HG02970 (cell line): ENCODE measurements at regions not wholly inside any gene's neighbourhood (a gene's known extent, or its start where the extent isn't known, plus 50 kb on each side); places are given as distances from the start of the nearest gene placed in this dataset.

ENCODE experiments used
- ATAC-seq: cut with Tn5 transposase; IDR thresholded peaks from one replicate; pipeline ENCODE4 v1.9.1; 2021; ENCODE audit warnings: mild to moderate bottlenecking, moderate library complexity, moderate number of reproducible peaks; ENCODE audit not compliant: unreplicated experiment, low FRiP score

GRCh38 chr16:74183601-74184360 lies 112.8 kb upstream of the PSMD7 start:
- ATAC-seq = no peak

- ATAC-seq = no peak
Measured at GRCh38 chr16:74169687-74170376, 126.8 kb upstream of the PSMD7 start.

- no peak for ATAC-seq
Measured at GRCh38 chr16:74169066-74169465, 127.5 kb upstream of the PSMD7 start.

GRCh38 chr16:74168445-74168844 lies 128.2 kb upstream of the PSMD7 start:
- no peak for ATAC-seq

GRCh38 chr16:74166456-74166855 lies 130.2 kb upstream of the PSMD7 start:
- ATAC-seq = no peak

DNA sequence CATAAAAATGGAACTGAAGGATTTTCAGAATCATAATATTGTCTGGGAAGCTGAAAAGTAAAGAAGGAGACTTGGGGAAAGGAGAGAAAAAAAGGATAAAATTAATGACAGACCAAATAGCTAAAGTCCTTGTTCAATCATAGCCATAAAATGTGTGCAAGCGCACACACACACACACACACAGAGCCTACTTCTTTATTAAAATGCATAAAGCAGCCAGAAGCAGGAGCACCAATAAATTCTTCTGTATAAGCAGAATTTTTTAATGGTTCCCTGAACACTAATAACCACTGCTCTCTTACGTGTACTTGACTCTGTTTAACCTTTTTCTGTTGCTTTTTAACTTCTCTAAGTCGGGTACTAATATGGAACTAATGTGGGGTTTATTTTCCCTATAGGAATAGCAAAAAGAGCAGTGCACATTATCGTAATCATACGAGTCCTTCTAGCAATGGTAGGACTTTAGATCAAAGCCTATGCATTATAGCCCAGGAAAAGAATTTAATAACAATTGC lies 131.0 kb upstream of the PSMD7 start:
- ATAC-seq = no peak

GRCh38 chr16:74160759-74161158 lies 135.9 kb upstream of the PSMD7 start:
- no peak for ATAC-seq

DNA sequence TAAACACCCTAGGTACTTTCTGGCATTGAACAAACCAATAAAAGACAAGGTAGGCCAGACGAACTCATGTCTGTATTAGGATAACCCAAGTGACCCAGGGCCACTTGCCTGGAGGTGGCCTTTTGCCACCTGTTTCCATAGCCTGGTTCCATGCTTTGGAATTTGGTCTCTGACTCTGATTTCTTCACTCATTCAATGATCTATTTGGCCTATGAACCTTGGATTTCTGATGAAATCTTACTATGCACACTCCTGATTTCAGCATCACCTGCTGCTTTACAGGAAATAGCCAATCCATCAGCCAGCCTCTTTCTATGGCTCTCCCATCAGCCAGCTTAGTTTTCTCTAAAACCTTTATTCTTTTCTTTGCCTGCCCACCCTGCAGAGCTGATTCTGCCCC lies 142.8 kb upstream of the PSMD7 start:
- no peak for ATAC-seq

GRCh38 chr16:74146643-74147042 lies 150.0 kb upstream of the PSMD7 start:
- no peak for ATAC-seq

GRCh38 chr16:74143171-74143570 lies 153.4 kb upstream of the PSMD7 start:
- no peak for ATAC-seq

DNA sequence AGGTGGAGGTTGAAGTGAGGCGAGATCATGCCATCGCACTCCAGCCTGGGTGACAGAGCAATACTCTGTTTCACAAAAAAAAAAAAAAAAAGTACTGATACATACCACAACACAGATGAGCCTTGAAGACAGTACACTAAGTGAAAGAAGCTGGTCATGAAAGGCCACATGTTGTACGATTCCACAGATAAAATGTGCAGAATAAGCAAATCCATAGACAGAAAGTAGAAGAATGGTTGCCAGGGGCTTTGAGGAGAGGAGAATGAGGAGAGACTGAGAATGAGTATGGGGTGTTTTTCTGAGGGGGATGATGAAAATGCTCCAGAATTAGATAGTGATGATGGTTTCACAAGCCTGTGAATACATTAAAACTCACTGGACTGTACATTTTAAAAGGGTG lies 155.6 kb upstream of the PSMD7 start:
- ATAC-seq = no peak

DNA sequence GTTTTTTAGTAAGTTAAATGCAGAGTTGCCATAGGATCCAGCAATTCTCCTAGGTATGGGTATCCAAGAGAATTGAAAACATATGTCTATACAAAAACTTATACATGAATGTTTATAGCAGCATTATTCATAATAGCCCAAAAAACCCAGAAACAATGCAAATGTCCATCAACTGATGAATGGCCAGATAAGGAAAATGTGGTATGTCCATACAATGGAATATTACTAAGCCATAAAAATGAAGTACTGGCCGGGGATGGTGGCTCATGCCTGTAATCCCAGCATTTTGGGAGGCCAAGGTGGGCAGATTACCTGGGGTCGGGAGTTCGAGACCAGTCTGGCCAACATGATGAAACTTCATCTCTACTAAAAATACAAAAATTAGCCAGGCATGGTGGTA lies 156.1 kb upstream of the PSMD7 start:
- ATAC-seq = no peak

DNA sequence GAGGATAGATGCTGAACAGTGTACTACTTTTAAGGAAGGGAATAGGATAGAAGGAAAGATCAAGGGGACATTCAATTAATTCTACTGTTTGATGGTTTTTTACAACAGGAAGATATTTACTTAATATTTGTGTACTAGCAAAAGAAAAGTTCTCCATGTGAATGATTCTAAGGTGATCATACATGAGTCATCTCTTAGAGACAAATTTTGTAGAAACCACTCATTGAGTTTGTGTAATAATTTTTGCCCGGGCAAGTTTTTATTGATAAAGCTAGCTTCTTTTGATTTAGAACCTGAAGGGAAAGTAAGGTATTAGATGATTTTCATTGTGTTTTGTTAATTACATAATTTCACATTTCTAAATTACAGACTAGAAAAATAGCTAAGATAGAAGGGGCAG lies 172.8 kb upstream of the PSMD7 start:
- ATAC-seq = no peak

DNA sequence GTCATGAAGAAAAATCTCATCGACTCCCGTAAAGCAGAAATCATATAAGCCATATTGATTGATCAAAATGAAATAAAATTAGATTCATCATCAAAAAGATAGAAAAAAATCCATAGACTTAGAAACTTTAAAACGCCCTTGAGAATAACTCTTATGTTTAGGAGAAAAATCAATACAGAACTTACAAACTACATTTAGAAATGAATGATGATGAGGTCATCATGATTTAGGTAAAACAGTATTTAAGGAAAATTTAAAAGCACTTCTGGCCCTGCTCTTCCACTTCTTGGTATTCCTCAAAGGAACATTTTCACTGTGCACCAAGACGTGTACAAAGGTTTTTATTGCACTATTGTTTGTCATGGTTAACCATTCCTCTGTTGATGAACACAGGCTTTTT lies 173.4 kb upstream of the PSMD7 start:
- no peak for ATAC-seq

DNA sequence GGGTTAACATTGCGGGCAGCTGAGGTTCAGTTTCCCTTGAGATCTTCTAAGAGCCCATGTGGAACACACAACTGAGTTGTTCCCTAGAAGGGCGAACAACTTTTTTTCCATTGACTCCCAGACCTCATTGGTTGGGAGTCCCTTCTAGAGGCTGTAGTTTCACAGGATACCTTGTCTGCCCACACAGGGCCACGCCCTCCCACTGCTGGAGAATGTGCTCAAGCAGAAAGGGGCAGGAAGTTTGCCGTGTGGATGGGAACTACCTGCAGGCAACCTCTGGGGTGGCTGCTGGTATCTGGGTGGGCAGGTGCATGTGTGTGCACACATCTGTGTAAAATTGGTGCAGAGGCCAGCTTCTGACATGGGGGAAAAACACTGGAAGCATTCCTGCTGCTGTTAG lies 178.8 kb upstream of the PSMD7 start:
- ATAC-seq = no peak

DNA sequence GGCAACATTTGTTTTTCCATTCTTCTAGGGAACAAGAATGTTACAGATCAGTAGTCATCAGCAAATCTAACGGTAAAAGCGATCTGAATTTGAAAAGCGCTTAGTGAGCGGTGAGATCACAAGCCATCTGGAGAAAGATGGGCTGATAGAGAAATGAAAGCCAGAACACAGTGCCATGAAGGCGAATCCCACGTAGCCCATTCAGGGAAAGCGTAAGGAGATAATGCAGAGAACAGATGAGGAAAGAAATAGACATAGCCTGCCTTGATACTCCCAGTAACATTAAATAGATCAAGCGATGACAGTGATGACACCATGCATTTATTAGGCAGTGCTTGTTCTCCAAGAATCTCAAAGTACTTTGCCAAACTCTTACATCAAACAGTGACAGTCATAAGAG lies 183.1 kb upstream of the PSMD7 start:
- ATAC-seq = no peak

DNA sequence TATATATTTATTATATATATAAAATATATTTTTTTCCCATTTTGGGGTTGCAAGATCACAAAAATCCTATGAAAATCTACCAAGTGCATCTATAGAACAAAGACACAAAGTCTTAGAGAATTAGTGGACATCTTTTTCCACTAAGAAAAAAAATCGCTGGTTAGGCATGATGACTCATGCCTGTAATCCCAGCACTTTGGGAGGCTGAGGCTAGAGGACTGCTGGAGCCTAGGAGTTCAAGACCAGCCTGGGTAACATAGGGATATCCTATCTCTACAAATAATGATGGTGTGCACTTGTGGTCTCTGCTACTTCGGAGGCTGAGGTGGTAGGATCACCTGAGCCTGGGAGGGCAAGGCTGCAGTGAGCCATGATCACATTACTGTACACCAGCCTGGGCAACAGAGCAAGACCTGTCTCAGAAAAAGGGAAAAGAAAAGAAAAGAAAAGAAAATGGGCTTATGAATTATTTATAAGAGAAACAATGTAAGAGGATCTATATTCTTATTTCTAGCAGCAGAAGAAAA lies 185.1 kb upstream of the PSMD7 start:
- ATAC-seq = no peak

- ATAC-seq = peak; percentile 54
Measured at GRCh38 chr16:74107795-74108610, 188.6 kb upstream of the PSMD7 start.

GRCh38 chr16:74104022-74104421 lies 192.6 kb upstream of the PSMD7 start:
- no peak for ATAC-seq

DNA sequence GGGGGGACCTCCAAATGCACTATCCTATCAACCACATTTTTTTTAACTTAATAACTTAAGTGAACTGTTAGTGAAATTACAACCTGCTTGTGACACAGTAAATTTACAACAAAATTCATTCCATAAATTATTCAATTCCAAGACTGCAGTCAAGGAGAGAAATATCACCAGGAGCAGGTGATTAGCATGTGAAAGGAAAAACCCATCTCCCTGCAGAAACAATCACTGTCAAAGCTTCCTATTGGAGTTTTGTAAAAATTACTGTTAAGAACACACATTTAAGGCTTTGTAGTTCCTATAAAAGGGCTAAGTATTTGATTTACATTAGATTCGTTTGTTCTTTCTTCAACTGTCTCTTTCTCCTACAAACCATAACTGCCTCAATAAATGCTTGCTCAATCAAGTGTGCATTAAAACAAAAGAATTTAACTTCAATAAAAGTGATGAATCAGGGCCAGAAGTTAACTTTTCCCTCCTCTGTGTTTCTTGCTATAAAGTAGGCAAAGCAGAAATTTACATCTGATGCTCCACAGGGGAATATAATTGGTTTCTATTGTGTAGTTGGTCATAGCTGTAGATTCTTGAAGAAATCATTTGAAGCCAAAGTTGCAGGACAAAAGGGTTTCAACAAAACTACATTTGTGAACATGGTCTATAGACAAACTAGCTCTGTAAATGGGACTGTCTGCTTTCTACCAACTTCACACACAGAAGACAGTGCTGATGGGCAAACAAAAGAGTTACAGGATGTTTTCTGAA lies 195.1 kb upstream of the PSMD7 start:
- no peak for ATAC-seq
